HS-27A (cell line): ENCODE measurements at regions not wholly inside any gene's neighbourhood (a gene's known extent, or its start where the extent isn't known, plus 50 kb on each side); places are given as distances from the start of the nearest gene placed in this dataset.

Experiments used
- DNase-seq: peaks from one replicate; pipeline ENCODE4 v3.0.0-alpha.2; 2012; ENCODE audit warnings: low read depth, missing footprints

GRCh38 chr10:47104786-47105385 lies 193.7 kb downstream of the PTPN20 start:
- no peak for DNase-seq

- no peak for DNase-seq
Measured at GRCh38 chr10:47107007-47107747, 192.8 kb upstream of the GDF10 start.

GRCh38 chr10:47109906-47110305 lies 190.1 kb upstream of the GDF10 start:
- no peak for DNase-seq

- DNase-seq: no peak
Measured at GRCh38 chr10:47111329-47111862, 188.6 kb upstream of the GDF10 start.

- no peak for DNase-seq
Measured at GRCh38 chr10:47112612-47113011, 187.4 kb upstream of the GDF10 start.

GRCh38 chr10:47113907-47114500 lies 186.0 kb upstream of the GDF10 start:
- no peak for DNase-seq

- no peak for DNase-seq
Measured at GRCh38 chr10:47114680-47115186, 185.3 kb upstream of the GDF10 start.

- no peak for DNase-seq
Measured at GRCh38 chr10:47115322-47115721, 184.7 kb upstream of the GDF10 start.

- DNase-seq: no peak
Measured at GRCh38 chr10:47116445-47116844, 183.6 kb upstream of the GDF10 start.

GRCh38 chr10:47118326-47118725 lies 181.7 kb upstream of the GDF10 start:
- DNase-seq: no peak

GRCh38 chr10:47121336-47121735 lies 178.7 kb upstream of the GDF10 start:
- DNase-seq: no peak

- no peak for DNase-seq
Measured at GRCh38 chr10:47123716-47124288, 176.2 kb upstream of the GDF10 start.

- no peak for DNase-seq
Measured at GRCh38 chr10:47127188-47127785, 172.7 kb upstream of the GDF10 start.

GRCh38 chr10:47130491-47130890 lies 169.5 kb upstream of the GDF10 start:
- no peak for DNase-seq

GRCh38 chr10:47133871-47134570 lies 166.0 kb upstream of the GDF10 start:
- DNase-seq: no peak

- no peak for DNase-seq
Measured at GRCh38 chr10:47136866-47137265, 163.1 kb upstream of the GDF10 start.

GRCh38 chr10:47137311-47137851 lies 162.6 kb upstream of the GDF10 start:
- DNase-seq: peak; percentile 52

- DNase-seq: no peak
Measured at GRCh38 chr10:47139121-47139520, 160.9 kb upstream of the GDF10 start.

GRCh38 chr10:47140761-47141348 lies 159.1 kb upstream of the GDF10 start:
- no peak for DNase-seq

- no peak for DNase-seq
Measured at GRCh38 chr10:47141349-47141748, 158.6 kb upstream of the GDF10 start.

- no peak for DNase-seq
Measured at GRCh38 chr10:47143072-47143471, 156.9 kb upstream of the GDF10 start.
